ENCODE measurements at regions not wholly inside any gene's neighbourhood (a gene's known extent, or its start where the extent isn't known, plus 50 kb on each side); places are given as distances from the start of the nearest gene placed in this dataset.

- Histone ChIP-seq H4K20me1 (ENCODE audit: insufficient read depth, low read length) (no peaks in the 10 kb centered on the region), H3K9ac (ENCODE audit: insufficient read depth, low read length, poor library complexity, severe bottlenecking) (no peak overlapping the region), H2AFZ (ENCODE audit: insufficient read depth, low read depth, low read length, poor library complexity, severe bottlenecking) (no peak overlapping the region), H3K36me3 (replicated peaks in 1 of 2; ENCODE audit: control insufficient read depth in 1 of 2, insufficient read depth in 2 of 2, low read length in 2 of 2) (no peaks in the 10 kb centered on the region), H3K9me3 (replicated peaks in 1 of 2; ENCODE audit: control insufficient read depth in 1 of 2, insufficient read depth in 1 of 2, low read length in 2 of 2) (no peaks in the 10 kb centered on the region), H3K4me3 (replicated peaks in 1 of 3; ENCODE audit: low read depth in 2 of 3, low read length in 3 of 3) (no peak overlapping the region), H3K27me3 (ENCODE audit: control insufficient read depth in 2 of 2, insufficient read depth in 2 of 2, low read length in 2 of 2) (no peaks in the 10 kb centered on the region), H3K27ac (ENCODE audit: low read depth in 1 of 2, low read length in 2 of 2) (no peak overlapping the region), H3K79me2 (ENCODE audit: insufficient read depth, low read length) (no peaks in the 10 kb centered on the region), H3K4me1 (ENCODE audit: control insufficient read depth in 1 of 2, insufficient read depth in 2 of 2, low read length in 2 of 2) (no peaks in the 10 kb centered on the region), H3K4me2 (replicated peaks; ENCODE audit: extremely low read depth, low read length, poor library complexity, severe bottlenecking) (no peak overlapping the region)
- Mint-ChIP-seq H3K9me3 (peaks cover 0 to 3% (median 0%) of the 10 kb centered on the region in 7 donors), H3K36me3 (no peaks in the 10 kb centered on the region), H3K4me1 (peaks cover 5% of the 10 kb centered on the region), H3K4me3 (no peak overlapping the region), H3K27ac (peak overlapping the region in 1 of 7 donors; percentile 4), H3K27me3 (ENCODE audit: low read depth in 3 of 3) (peaks cover 2 to 6% (median 4%) of the 10 kb centered on the region in 3 donors)
- TF ChIP-seq, protein P1, sequence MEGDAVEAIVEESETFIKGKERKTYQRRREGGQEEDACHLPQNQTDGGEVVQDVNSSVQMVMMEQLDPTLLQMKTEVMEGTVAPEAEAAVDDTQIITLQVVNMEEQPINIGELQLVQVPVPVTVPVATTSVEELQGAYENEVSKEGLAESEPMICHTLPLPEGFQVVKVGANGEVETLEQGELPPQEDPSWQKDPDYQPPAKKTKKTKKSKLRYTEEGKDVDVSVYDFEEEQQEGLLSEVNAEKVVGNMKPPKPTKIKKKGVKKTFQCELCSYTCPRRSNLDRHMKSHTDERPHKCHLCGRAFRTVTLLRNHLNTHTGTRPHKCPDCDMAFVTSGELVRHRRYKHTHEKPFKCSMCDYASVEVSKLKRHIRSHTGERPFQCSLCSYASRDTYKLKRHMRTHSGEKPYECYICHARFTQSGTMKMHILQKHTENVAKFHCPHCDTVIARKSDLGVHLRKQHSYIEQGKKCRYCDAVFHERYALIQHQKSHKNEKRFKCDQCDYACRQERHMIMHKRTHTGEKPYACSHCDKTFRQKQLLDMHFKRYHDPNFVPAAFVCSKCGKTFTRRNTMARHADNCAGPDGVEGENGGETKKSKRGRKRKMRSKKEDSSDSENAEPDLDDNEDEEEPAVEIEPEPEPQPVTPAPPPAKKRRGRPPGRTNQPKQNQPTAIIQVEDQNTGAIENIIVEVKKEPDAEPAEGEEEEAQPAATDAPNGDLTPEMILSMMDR (IDR thresholded peaks at IDR 0.05) = no peak
- WGBS (ENCODE audit: insufficient coverage) = 60% methylated on average over 10 of the region's 12 CpGs
- no peak for DNase-seq
- intact Hi-C loops (cut with micrococcal nuclease) = no loop called here
Observed at GRCh38 chr6:43865932-43866645, 96.1 kb downstream of the VEGFA start.

DNA sequence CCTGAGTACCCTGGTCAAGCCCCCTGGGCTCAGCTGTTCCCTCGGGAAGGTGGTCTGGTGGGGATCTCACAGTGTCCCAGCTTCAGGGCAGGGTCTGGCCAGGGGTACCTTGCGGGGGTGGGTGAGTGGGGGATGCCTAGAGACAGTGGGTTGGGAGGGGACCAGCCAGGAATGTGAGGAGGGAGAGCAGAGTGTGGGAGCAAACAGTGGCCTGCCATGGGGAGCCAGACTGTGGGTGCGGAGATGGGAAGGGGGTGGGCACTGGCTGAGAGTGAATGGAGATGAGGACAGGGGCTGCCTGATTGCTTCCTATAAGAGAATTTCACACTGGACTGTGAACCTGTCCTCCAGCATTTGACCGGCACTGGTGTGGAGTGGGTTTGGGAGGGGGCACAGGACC lies 95.1 kb downstream of the VEGFA start:
- H3K27me3 ChIP-seq (ENCODE audit: control insufficient read depth in 2 of 2, insufficient read depth in 2 of 2, low read length in 2 of 2) = no peaks in the 10 kb centered on the region
- H3K9me3 Mint-ChIP-seq = peaks cover 0 to 3% (median 0%) of the 10 kb centered on the region in 7 donors
- H4K20me1 ChIP-seq (ENCODE audit: insufficient read depth, low read length) = no peaks in the 10 kb centered on the region
- H3K9ac ChIP-seq (ENCODE audit: insufficient read depth, low read length, poor library complexity, severe bottlenecking) = no peak overlapping the region
- intact Hi-C loops (cut with micrococcal nuclease) = no loop called here
- peaks cover 5% of the 10 kb centered on the region for H3K4me1 Mint-ChIP-seq
- 79% methylated on average over 3 of the region's 4 CpGs for WGBS (ENCODE audit: insufficient coverage)
- no peaks in the 10 kb centered on the region for H3K36me3 ChIP-seq (replicated peaks in 1 of 2; ENCODE audit: control insufficient read depth in 1 of 2, insufficient read depth in 2 of 2, low read length in 2 of 2)
- no peaks in the 10 kb centered on the region for H3K79me2 ChIP-seq (ENCODE audit: insufficient read depth, low read length)
- TF ChIP-seq, protein P1 (IDR thresholded peaks at IDR 0.05) = no peak
- no peak overlapping the region for H3K27ac Mint-ChIP-seq
- no peaks in the 10 kb centered on the region for H3K36me3 Mint-ChIP-seq
- no peak overlapping the region for H3K4me2 ChIP-seq (replicated peaks; ENCODE audit: extremely low read depth, low read length, poor library complexity, severe bottlenecking)
- H3K9me3 ChIP-seq (replicated peaks in 1 of 2; ENCODE audit: control insufficient read depth in 1 of 2, insufficient read depth in 1 of 2, low read length in 2 of 2) = no peaks in the 10 kb centered on the region
- H2AFZ ChIP-seq (ENCODE audit: insufficient read depth, low read depth, low read length, poor library complexity, severe bottlenecking) = no peak overlapping the region
- H3K27me3 Mint-ChIP-seq (ENCODE audit: low read depth in 3 of 3) = peaks cover 2 to 5% (median 4%) of the 10 kb centered on the region in 3 donors
- H3K27ac ChIP-seq (ENCODE audit: low read depth in 1 of 2, low read length in 2 of 2) = no peak overlapping the region
- H3K4me1 ChIP-seq (ENCODE audit: control insufficient read depth in 1 of 2, insufficient read depth in 2 of 2, low read length in 2 of 2) = no peaks in the 10 kb centered on the region
- no peak overlapping the region for H3K4me3 Mint-ChIP-seq
- DNase-seq = no peak
- H3K4me3 ChIP-seq (replicated peaks in 1 of 3; ENCODE audit: low read depth in 2 of 3, low read length in 3 of 3) = no peak overlapping the region

Data from CD14-positive monocyte (primary cell).